ENCODE measurements at regions not wholly inside any gene's neighbourhood (a gene's known extent, or its start where the extent isn't known, plus 50 kb on each side); places are given as distances from the start of the nearest gene placed in this dataset.
"Not testable (repeated sequence)": the region's sequence is repeated elsewhere in the genome, so short reads cannot be mapped to it uniquely, and the experiment has no call there.

DNA sequence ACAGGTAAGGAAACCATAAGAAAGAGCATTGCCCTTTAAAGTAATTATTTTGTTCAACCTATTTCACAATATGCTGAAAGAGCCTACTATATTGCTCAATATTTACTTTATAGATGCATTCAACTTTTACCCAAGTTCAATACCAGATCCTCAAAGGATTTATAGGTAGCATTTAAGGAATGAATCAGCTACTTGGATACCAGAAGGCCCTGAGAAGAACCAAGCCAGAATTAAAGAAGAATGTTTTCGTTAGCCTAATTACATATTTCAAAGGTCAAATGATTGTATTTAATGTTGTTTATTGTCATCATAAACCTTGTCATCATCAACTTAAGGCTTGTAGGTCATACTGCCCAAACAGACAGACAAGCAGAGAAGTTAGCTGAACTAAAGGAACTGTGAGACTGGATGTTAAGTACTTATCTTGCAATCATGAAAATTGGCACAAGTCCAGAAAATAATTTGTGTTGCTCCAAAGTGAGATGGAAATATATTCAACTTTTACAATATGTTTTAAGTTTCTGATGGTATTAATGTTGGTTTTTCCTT lies 636.7 kb downstream of the RFPL4B start:
- DNase-seq (ENCODE audit: low read depth in 2 of 2) = no peak

DNA sequence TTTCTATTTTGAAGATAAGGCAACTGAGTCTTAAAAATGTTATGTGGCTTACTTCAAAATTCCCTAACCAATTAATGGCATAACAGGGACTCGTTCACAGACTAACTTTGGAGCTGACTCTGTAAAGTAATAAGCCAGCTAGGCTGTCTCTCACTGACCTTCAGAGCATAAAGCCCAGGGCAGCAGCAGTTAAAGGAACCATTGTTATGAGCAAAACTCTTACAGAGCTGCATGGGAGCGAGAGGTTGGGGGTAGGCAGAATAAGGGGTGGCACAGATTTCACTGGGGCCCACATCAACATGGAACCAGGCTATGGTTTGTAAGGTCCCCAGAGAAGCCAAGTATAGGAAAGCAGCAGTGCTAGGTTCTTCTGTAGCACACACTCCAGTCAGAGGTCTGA lies 637.8 kb downstream of the RFPL4B start:
- no peak for DNase-seq (ENCODE audit: low read depth in 2 of 2)

DNA sequence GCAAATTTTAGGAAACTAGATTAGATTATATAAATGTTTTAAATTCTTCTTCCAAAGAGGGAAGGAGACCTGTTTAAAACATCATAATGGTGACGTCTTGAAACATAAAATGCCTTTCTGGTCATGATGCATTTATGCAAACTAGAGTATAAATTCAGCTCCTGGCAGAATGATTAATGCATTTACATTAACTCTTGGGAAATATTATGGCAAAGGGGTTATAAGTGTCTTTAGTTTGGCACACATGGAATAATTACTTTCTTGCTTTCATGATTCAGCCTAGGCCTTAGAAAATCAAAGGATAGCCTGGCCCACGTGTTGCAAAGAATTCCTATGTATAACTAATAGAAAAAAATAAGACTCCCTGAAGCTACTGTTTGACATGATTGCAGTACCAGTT lies 639.2 kb downstream of the RFPL4B start:
- DNase-seq (ENCODE audit: low read depth in 2 of 2) = no peak

DNA sequence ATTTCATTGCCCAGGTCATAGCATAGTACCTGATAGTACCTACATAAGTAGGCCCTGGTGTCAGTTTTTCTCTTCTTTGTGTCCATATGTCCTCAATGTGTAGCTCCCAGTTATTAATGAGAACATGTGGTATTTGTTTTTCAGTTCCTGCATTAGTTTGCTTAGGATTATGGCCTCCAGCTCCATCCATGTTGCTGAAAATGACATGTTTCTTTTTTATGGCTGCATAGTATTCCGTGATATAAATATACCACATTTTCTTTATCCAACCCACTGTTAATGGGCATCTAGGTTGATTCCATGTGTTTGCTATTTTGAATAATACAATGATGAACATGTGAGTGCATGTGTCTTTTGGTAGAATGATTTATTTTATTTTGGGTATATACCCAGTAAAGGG lies 641.6 kb downstream of the RFPL4B start:
- no peak for DNase-seq (ENCODE audit: low read depth in 2 of 2)

DNA sequence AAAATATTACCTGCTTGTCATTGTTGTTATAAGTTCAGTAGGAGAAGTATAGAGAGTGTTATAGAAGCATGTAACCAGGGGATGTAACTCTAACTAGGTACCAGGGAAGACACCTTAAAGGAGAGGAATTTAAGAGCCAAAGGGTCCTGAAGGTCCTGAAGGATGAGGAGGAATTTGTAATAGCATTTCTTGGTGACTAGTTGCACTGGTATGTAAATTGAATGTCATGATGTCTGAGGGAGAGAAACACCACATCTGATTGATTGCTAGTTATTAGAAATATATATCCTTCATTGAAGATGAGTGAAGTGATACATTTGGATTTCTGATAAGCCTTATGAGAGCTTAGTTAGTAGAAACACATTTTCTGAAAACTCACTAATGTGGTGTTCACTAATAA lies 643.8 kb downstream of the RFPL4B start:
- no peak for DNase-seq (ENCODE audit: low read depth in 2 of 2)

DNA sequence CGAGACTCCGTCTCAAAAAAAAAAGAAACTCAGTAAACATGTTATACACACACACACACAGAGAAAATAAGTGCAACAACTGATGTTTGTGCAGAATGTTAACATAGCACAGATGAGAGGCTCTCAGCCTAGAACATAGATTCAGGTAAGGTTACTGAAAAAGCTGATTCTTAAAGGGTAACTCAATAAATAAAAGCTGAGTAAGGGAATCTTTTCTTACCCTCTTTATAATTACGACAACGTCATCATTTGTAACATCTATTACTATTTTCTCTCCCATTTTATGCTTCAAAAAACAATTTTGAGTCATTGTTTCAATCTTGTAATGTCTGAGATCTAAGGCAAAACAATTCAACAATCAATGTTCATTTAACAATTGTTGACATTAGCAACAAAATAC lies 644.8 kb downstream of the RFPL4B start:
- no peak for DNase-seq (ENCODE audit: low read depth in 2 of 2)

DNA sequence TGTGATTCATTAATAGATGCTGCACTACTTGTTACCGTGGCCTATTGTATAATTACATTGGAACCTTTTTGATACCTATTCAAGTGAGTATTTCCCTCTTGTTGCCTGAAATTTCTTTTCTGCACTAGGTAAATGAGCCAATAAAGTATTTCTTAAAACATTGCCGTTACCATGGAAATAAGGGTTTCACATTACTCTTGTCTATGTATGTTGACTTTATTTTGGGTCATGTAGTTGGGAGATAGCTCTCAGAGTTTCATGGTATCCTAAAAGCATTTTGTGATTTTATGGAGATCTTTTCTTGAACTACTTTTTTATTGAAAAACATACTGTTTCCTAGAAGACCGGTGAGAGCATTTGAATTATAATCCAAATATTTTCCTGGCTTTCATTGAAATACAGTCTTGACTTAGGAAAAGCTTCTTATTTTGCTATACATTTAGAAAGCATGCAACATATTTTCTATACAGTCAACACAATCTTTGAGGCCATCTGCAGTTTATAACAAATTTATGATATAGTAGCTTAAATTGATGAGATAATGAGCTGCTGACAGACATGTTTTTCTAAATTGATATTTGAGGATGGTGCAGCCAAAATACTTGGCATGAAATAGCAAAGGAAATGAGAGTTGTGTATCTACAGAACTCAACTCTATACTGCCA lies 650.4 kb downstream of the RFPL4B start:
- no peak for DNase-seq (ENCODE audit: low read depth in 2 of 2)

DNA sequence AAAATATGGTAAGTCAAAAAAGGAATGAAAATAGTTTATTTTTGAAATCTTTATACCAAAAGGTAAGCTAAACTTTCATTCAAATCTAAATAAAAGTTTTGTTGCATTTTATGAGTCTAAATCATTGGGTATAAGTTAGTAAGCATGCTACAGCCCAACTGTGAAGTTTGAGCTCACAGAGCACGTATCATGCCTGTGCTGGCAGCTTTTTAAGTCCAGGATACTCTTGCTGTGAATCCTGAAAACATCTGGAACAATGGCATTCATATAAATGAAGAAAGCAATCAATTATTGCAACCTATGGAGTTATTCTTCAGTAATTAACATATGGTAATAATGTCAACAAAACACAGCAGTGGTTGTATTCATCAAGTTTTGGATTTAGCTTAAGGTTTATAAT lies 656.9 kb downstream of the RFPL4B start:
- DNase-seq (ENCODE audit: low read depth in 2 of 2) = no peak

DNA sequence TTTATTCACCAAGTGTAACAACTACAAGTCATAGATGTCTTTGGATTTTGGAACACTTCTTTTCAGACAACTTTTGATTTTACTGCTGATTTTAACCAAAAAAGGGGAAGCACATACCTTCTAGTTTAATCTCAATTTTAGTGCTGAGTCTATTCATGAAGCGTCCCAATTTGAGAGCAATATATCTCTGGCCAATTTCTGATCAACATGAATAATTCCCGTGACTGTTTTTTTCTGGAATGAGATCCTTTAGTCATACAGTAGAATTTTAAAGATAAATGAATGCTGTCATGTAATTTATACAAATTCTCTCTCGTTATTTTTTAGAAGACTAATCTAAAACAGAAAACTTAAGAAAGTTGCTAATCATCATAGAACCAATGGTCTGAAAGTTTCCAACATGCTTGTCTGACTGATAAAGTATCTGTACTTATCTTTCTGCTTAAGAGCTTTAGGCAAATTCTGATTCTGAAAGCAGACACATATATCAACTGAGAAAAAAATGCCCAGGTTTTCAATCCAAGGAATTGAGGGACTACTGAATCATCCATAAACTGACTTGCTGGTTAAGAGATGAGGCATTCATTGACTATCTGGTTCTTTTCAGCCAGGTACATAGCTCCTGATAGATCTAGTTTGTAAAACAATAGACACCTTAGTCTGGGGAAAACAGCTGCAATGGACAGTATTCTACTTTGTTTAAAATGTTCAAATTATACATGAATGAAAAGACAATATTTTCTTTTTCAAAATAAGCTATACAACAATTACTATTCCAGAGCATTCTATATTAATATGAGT lies 657.5 kb downstream of the RFPL4B start:
- no peak for DNase-seq (ENCODE audit: low read depth in 2 of 2)

DNA sequence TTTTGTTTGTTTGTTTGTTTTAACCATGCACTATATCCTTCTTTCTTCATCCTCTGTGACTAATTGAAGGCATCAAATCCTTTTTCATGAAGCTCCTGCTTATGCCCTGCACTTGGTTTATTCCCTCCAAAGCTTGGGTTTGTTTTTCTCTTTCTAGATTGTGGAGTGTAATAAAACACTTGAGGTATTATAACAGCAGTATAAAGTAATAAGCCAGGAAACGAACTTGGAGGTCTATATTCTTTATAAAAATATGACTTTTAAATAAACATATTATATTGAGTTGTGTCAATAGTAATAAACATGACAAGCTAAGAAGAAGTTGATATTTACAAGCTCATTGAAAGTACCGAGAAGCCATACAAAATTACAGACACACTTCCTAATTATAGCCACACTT lies 659.4 kb downstream of the RFPL4B start:
- DNase-seq (ENCODE audit: low read depth in 2 of 2) = no peak

DNA sequence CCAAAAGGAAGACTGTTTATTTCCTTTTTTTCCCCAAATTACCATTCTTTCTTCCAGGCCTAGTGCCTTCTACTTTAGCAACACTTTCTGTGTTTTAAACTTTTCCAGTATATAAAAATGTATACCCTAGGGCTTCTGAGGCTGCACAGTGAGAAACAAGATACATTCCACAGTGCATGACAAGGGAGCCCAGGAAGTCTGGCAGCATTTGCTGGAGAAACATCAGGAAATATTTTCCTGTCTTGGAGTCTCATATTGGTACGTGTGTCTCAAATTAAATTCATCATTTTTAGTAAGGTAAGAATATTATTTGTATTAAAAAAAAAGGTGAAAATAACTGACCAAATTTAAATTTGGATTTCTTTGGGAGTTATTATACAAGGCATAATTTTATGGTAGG lies 662.6 kb downstream of the RFPL4B start:
- no peak for DNase-seq (ENCODE audit: low read depth in 2 of 2)

DNA sequence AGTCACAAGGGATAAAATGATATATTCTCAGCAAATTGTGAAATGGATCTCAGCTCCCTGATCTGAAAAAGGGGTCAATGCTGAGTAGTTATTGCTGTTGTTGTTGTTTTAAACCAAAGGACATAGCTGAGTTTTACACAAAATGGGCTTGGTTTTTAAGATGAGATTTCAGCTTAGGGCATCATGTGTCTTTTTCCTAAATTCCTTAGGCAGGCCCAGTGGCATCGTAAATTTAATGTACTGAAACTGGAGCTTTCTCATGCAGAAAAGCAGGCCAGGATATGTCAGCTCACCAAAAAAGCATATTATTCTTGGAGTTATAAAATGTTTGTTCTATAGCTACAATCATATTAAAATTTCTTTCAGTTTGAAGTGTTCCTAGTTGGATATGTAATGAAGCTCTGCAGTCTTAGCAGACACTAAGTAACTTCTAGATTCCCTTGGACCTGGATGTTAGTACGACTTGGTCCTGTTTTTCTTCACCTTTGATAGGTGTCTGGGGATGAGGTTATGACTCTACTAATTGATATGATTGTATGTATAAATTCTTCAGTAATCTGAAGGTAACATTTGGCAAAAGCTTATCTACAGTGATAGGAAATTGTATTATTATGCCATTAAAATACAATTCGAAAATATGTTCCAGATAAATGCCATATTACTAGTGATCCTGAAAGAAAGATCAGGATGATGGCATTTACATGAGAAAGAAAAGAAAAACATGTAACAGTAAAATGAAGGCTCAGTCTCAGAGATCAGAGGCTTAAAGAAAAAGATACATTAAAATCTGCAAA lies 663.3 kb downstream of the RFPL4B start:
- no peak for DNase-seq (ENCODE audit: low read depth in 2 of 2)

DNA sequence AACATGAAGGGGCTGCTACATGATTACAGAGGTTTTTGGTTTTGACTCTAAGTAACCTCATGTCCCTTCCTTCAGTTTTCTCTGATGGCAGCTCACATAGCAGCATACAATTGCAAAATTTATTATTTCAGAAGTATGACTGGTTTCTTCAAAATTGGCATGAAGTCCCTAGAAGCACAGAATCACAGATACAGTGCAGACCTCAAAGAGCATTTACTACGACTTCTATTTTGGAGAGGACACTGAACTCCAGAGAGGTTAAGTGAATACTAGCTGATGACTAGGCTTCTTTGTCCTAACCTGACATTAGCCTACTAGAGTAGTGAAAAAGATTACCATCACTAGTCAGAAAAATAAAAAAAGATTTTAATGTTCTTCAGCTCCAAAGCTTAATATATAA lies 664.3 kb downstream of the RFPL4B start:
- DNase-seq (ENCODE audit: low read depth in 2 of 2) = no peak

DNA sequence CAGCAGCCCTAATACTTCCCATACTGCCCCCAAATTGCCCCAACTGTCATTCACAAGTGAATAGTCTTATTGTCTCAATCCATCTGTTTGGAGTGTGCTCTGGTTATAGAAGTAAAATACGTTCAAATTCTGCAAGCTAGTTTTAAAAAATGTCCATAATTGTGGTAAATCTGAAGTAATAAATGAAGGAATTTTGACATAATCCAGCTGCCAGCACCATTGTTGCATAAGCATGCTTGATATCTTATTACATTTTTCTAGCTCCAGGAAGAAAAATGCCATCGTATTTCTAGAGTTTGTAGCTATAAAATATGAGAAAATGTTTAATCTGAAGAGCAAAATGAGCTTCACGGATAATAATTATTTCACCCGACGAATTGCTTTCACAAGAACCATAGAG lies 664.7 kb downstream of the RFPL4B start:
- DNase-seq (ENCODE audit: low read depth in 2 of 2) = no peak

DNA sequence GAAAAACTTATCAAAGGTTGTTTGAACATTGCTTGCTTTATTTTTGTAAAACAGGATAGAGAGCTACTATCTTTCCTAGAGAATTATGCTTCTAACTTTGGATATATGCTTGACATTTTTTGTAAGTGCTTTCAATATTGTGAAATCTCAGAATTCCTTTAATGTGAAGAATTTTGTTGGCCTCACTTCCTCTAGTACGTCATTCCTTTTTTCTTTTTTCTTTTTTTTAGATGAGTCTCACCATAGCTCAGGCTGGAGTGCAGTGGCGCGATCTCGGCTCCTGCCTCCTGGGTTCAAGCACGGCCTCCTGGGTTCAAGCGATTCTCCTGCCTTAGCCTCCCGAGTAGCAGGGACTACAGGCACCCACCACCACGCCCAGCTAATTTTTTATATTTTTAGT lies 668.1 kb downstream of the RFPL4B start:
- no peak for DNase-seq (ENCODE audit: low read depth in 2 of 2)

DNA sequence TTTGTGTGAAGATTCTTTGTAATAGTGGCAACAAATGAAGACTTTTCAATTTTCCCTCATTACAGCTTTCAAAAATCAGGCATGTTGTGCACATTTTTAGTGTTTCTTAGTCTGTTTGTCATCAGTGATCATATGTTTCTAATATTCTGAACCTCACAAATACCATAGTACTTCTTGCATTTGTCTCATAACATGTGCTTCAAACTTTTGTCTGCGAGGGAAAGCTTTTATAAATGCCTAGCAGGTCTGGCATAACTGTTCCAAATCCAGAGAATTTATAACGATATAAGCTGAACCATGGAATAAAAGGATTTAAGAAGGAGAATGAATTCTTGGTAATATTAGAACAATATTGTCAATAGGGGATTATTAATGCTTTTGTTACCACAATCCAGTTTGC lies 670.2 kb downstream of the RFPL4B start:
- DNase-seq (ENCODE audit: low read depth in 2 of 2) = no peak

DNA sequence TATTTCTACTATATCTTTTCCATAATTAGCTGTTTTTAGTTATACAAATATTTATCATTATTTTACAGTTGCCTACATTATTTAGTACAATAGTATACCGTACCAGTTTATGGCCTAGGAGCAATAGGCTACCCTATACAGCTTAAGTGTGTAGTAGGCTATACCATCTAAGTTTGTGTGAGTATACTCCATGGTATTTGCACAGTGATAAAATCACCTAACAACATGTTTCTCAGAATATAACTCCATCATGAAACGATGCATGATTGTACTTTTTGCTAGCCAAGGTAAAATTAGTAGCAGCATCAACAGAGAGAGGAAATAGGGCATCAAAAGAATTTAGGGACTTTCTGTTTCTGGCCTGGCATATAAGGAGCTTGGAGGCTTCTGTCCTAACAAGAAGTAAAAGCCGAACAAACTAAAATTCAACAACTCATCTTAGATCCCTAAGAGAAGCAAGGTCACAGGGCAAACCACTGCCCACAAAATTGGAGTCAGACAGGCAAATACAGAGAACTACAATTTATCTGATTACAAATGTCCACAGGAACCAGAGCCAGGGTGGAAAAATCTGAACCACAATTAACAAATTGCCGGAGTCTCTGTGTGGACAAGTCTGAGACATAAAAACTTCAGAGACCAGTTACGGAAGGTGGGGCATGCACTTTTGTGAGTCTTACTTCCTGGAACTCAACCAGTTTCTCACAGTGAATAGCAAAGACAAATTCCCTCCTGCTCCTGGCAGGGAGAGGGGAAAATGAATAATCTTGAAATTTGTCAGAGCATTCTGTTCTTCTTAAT lies 671.4 kb downstream of the RFPL4B start:
- DNase-seq (ENCODE audit: low read depth in 2 of 2) = no peak

DNA sequence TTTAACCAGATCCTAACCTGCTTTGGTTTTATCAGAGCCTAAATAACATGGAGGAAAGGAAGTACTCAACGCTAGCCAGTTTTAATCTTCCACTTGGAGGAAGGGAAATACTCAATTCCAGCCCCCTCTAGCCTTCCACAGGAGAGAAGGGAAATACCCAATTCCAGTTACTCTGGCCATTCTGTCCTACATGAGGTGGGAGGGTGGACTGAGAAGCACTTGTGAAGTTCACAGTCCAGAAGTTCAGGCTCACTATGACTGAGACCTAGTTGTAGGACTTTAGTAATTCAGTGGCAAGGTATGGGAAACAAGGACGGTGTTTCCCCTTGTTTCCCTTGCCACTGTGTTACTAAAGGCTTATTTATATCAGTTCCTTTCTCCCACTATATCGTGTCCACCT lies 672.0 kb downstream of the RFPL4B start:
- DNase-seq (ENCODE audit: low read depth in 2 of 2) = no peak

DNA sequence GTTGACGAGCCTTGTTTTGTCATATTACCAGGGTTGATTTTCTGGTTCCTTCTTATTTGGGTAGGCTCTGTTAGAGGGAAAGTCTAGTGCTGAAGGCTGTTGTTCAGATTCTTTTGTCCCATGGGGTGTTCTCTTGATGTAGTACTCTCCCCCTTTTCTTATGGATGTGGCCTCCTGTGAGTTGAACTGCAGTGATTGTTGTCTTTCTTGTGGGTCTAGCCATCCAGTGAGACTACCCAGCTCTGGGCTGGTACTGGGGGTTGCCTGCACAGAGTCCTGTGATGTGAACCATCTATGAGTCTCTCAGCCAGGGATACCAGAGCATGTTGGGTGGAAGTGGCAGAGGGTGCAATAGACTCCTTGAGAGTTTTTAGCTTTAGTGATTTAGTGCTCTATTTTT lies 680.6 kb downstream of the RFPL4B start:
- DNase-seq (ENCODE audit: low read depth in 2 of 2) = no peak

DNA sequence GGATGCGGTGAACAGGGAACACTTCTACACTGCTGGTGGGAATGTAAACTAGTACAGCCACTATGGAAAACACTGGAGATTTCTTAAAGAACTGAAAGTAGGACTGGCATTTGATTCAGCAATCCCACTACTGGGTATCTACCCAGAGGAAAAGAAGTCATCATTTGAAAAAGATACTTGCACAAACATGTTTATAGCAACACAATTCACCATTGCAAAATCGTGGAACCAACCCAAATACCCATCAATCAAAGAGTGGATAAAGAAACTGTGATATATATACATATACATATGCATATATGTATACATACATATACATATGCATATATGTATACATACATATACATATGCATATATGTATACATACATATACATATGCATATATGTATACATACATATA lies 682.0 kb downstream of the RFPL4B start:
- not testable (repeated sequence) for DNase-seq (ENCODE audit: low read depth in 2 of 2)

DNA sequence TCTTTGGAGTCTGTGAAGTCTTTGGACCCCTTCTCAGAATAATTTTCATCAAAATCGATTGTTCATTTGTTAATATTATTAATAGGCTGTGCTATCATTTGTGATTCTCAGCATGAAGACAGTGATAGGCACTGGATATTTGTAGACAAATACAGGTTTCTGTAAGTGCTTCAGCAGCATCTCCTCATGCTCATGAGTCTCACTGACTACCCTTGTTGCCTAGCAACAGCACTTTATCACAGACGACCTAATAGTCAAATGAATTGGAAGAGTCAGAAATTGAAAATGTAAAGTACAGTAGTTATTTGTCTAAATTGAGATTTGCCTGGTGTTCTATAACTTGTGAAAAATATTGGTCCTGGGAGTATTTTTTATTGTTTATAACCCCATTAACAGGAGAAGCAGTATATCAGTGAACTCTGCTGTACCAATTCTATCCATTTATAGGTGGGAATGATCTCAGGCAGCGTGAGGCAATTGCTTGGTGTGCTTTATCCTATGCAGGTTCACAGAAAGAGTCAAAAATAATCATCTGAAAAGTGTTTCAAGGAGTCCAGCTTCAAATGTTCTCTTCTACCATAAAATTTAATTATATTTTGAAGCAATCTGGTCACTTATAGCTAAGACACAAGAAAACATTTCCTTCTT lies 684.6 kb downstream of the RFPL4B start:
- no peak for DNase-seq (ENCODE audit: low read depth in 2 of 2)

Data from activated CD4-positive, alpha-beta T cell treated with anti-CD3 and anti-CD28 coated beads for 24 hours (primary cell).